ENCODE measurements at regions not wholly inside any gene's neighbourhood (a gene's known extent, or its start where the extent isn't known, plus 50 kb on each side); places are given as distances from the start of the nearest gene placed in this dataset.

GRCh38 chr2:235396071-235396846, 97.6 kb upstream of the AGAP1 start:
- no peak for DNase-seq (ENCODE audit: extremely low spot score)
- no peak for TF ChIP-seq POLR2A (IDR thresholded peaks at IDR 0.05; ENCODE audit: low read depth)
- no peak for TF ChIP-seq CTCF (IDR thresholded peaks at IDR 0.05)
- TF ChIP-seq EP300 (IDR thresholded peaks at IDR 0.05), result no peak
- no peak for TF ChIP-seq POLR2AphosphoS5 (IDR thresholded peaks at IDR 0.05)
- 86% methylated on average over 8 of the region's 8 CpGs for WGBS
- intact Hi-C loops (cut with DNase I), result no loop called here
- Histone ChIP-seq H3K36me3 (no peaks in the 10 kb centered on the region), H3K27me3 (peaks cover 0 to 12% (median 0%) of the 10 kb centered on the region in 4 donors), H3K9me3 (no peaks in the 10 kb centered on the region), H3K4me1 (no peaks in the 10 kb centered on the region), H3K4me3 (no peak overlapping the region), H3K27ac (replicated peaks in 1 of 4) (no peak overlapping the region)

GRCh38 chr2:235398321-235398720, 95.5 kb upstream of the AGAP1 start:
- 66% methylated on average over 2 of the region's 2 CpGs for WGBS
- Histone ChIP-seq H3K27ac (replicated peaks in 1 of 4) (no peak overlapping the region), H3K4me1 (peaks cover 0 to 6% (median 0%) of the 10 kb centered on the region in 4 donors), H3K9me3 (no peaks in the 10 kb centered on the region), H3K36me3 (no peaks in the 10 kb centered on the region), H3K27me3 (peaks cover 0 to 5% (median 0%) of the 10 kb centered on the region in 4 donors), H3K4me3 (no peak overlapping the region)
- DNase-seq (ENCODE audit: extremely low spot score), result no peak
- TF ChIP-seq POLR2AphosphoS5 (IDR thresholded peaks at IDR 0.05) (no peak), EP300 (IDR thresholded peaks at IDR 0.05) (no peak), CTCF (IDR thresholded peaks at IDR 0.05) (no peak), POLR2A (IDR thresholded peaks at IDR 0.05; ENCODE audit: low read depth) (no peak)
- intact Hi-C loops (cut with DNase I), result no loop called here

- 73% methylated on average over 1 of the region's 1 CpG for WGBS
- H3K4me1 ChIP-seq, result peaks cover 0 to 6% (median 0%) of the 10 kb centered on the region in 4 donors
- H3K4me3 ChIP-seq, result no peak overlapping the region
- no peaks in the 10 kb centered on the region for H3K36me3 ChIP-seq
- TF ChIP-seq CTCF (IDR thresholded peaks at IDR 0.05) (no peak), POLR2AphosphoS5 (IDR thresholded peaks at IDR 0.05) (no peak), EP300 (IDR thresholded peaks at IDR 0.05) (no peak), POLR2A (IDR thresholded peaks at IDR 0.05; ENCODE audit: low read depth) (no peak)
- no peak overlapping the region for H3K27ac ChIP-seq (replicated peaks in 1 of 4)
- H3K9me3 ChIP-seq, result no peaks in the 10 kb centered on the region
- intact Hi-C loops (cut with DNase I), result no loop called here
- no peak for DNase-seq (ENCODE audit: extremely low spot score)
- peaks cover 0 to 5% (median 0%) of the 10 kb centered on the region in 4 donors for H3K27me3 ChIP-seq
Observed at GRCh38 chr2:235399895-235400294, 93.9 kb upstream of the AGAP1 start.

GRCh38 chr2:235402422-235402821, 91.4 kb upstream of the AGAP1 start:
- TF ChIP-seq POLR2AphosphoS5 (IDR thresholded peaks at IDR 0.05) (no peak), POLR2A (IDR thresholded peaks at IDR 0.05; ENCODE audit: low read depth) (no peak), EP300 (IDR thresholded peaks at IDR 0.05) (no peak), CTCF (IDR thresholded peaks at IDR 0.05) (no peak)
- intact Hi-C loops (cut with DNase I), result no loop called here
- 59% methylated on average over 2 of the region's 2 CpGs for WGBS

More at GRCh38 chr2:235402422-235402821, 91.4 kb upstream of the AGAP1 start:
- Histone ChIP-seq H3K4me1 (peaks cover 0 to 6% (median 0%) of the 10 kb centered on the region in 4 donors), H3K27me3 (no peaks in the 10 kb centered on the region), H3K27ac (replicated peaks in 1 of 4) (no peak overlapping the region), H3K4me3 (no peak overlapping the region), H3K9me3 (no peaks in the 10 kb centered on the region), H3K36me3 (no peaks in the 10 kb centered on the region)
- DNase-seq (ENCODE audit: extremely low spot score), result no peak
